Uterus (tissue), 2 donors: ENCODE measurements at regions not wholly inside any gene's neighbourhood (a gene's known extent, or its start where the extent isn't known, plus 50 kb on each side); places are given as distances from the start of the nearest gene placed in this dataset.

Experiments used
- CTCF ChIP-seq, 4 experiments: fragments of 200-600 bp in 2 of 4; fragments of 450-650 bp in 2 of 4; sonication (generic) in 2 of 4; IDR thresholded peaks; one replicate each; pipeline ENCODE4 v1.5.1; 2016 to 2019; ENCODE audit warnings: antibody characterized with exemption in 4 of 4, mild to moderate bottlenecking in 2 of 4, moderate library complexity in 1 of 4
- POLR2A ChIP-seq, 2 donors: fragments of 450-650 bp; IDR thresholded peaks; one replicate each; pipeline ENCODE4 v1.6.1; 2016; ENCODE audit warnings: antibody characterized with exemption in 2 of 2, mild to moderate bottlenecking in 1 of 2, moderate library complexity in 1 of 2

DNA sequence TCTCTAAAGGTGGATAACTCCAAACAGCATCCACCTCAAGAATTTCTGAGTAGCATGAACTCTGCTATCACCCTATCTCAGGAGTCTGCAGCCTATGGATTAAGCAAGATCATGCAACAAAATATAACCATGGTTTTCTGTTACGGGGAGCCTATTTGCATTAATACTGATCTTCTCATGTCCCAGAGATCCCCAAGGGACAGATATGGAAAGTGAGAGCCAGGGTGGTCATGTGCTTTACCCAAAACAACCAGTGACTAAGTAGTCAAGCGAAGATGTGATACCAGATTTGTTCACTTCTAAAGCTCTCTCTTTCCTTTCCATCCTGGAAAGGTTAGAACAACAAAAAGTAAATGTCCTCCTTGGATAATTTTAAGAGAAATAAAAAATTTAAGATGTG, 125.1 kb downstream of the PRRX1 start:
- no peak for TF ChIP-seq CTCF (IDR thresholded peaks at IDR 0.05)
- TF ChIP-seq POLR2A (IDR thresholded peaks at IDR 0.05), result no peak
